ENCODE measurements at regions not wholly inside any gene's neighbourhood (a gene's known extent, or its start where the extent isn't known, plus 50 kb on each side); places are given as distances from the start of the nearest gene placed in this dataset.

GRCh38 chr2:144625226-144625625 lies 105.3 kb upstream of the ZEB2 start:
- peaks cover 3% of the 10 kb centered on the region for H3K27me3 Mint-ChIP-seq (ENCODE audit: insufficient read depth, low read depth, poor library complexity)
- H2AFZ ChIP-seq = no peak overlapping the region
- no peaks in the 10 kb centered on the region for H3K4me1 ChIP-seq (ENCODE audit: insufficient read depth)
- DNase-seq (ENCODE audit: low spot score) (no peak), ATAC-seq (no peak)
- H3K27ac Mint-ChIP-seq = no peak overlapping the region
- peaks cover 11% of the 10 kb centered on the region; the same call in 2 of the 3 replicates for H3K9me3 Mint-ChIP-seq
- H3K36me3 ChIP-seq (ENCODE audit: insufficient read depth) = no peaks in the 10 kb centered on the region
- TF ChIP-seq CTCF (conservative IDR thresholded peaks at IDR 0.05; ENCODE audit: low read depth in 2 of 2) (no peak), EZH2phosphoT487 (IDR thresholded peaks at IDR 0.05; ENCODE audit: unreplicated experiment) (no peak)
- H3K4me1 Mint-ChIP-seq = peaks cover 17% of the 10 kb centered on the region
- H3K9me2 ChIP-seq (ENCODE audit: insufficient read depth) = peaks cover 7% of the 10 kb centered on the region; the same call in 1 of the 2 replicates
- H3K27me3 ChIP-seq (ENCODE audit: insufficient read depth) = no peaks in the 10 kb centered on the region
- H3K36me3 Mint-ChIP-seq (ENCODE audit: low read depth) = peaks cover 10% of the 10 kb centered on the region; the same call in 2 of the 3 replicates
- no peak overlapping the region for H3K4me3 ChIP-seq
- H3K79me2 ChIP-seq (replicated peaks; ENCODE audit: insufficient read depth) = no peaks in the 10 kb centered on the region
- no peak overlapping the region for H3K4me3 Mint-ChIP-seq
- H4K20me1 ChIP-seq (replicated peaks; ENCODE audit: insufficient read depth) = no peaks in the 10 kb centered on the region
- no peaks in the 10 kb centered on the region for H3F3A ChIP-seq (replicated peaks; ENCODE audit: low read depth)
- no peak overlapping the region for H3K4me2 ChIP-seq
- H3K27ac ChIP-seq (ENCODE audit: low read depth) = no peak overlapping the region

- peaks cover 11% of the 10 kb centered on the region; the same call in 2 of the 3 replicates for H3K9me3 Mint-ChIP-seq
- Histone ChIP-seq H3F3A (replicated peaks; ENCODE audit: low read depth) (no peaks in the 10 kb centered on the region), H4K20me1 (replicated peaks; ENCODE audit: insufficient read depth) (no peaks in the 10 kb centered on the region), H2AFZ (no peak overlapping the region), H3K36me3 (ENCODE audit: insufficient read depth) (no peaks in the 10 kb centered on the region), H3K79me2 (replicated peaks; ENCODE audit: insufficient read depth) (no peaks in the 10 kb centered on the region), H3K27ac (ENCODE audit: low read depth) (no peak overlapping the region), H3K4me2 (no peak overlapping the region), H3K4me3 (no peak overlapping the region), H3K4me1 (ENCODE audit: insufficient read depth) (no peaks in the 10 kb centered on the region), H3K9me2 (ENCODE audit: insufficient read depth) (peaks cover 7% of the 10 kb centered on the region; the same call in 1 of the 2 replicates), H3K27me3 (ENCODE audit: insufficient read depth) (no peaks in the 10 kb centered on the region)
- peaks cover 3% of the 10 kb centered on the region for H3K27me3 Mint-ChIP-seq (ENCODE audit: insufficient read depth, low read depth, poor library complexity)
- no peak for DNase-seq (ENCODE audit: low spot score)
- peaks cover 17% of the 10 kb centered on the region for H3K4me1 Mint-ChIP-seq
- H3K36me3 Mint-ChIP-seq (ENCODE audit: low read depth) = peaks cover 10% of the 10 kb centered on the region; the same call in 2 of the 3 replicates
- no peak overlapping the region for H3K27ac Mint-ChIP-seq
- ATAC-seq = no peak
- no peak overlapping the region for H3K4me3 Mint-ChIP-seq
- TF ChIP-seq EZH2 (IDR thresholded peaks at IDR 0.05; ENCODE audit: low read depth, unreplicated experiment) (no peak), EZH2phosphoT487 (IDR thresholded peaks at IDR 0.05; ENCODE audit: unreplicated experiment) (no peak), CREB1 (CRISPR knock-in tag; IDR thresholded peaks at IDR 0.05; ENCODE audit: low read depth) (no peak), NANOG (IDR thresholded peaks at IDR 0.05; ENCODE audit: borderline replicate concordance) (no peak), ZNF462 (CRISPR knock-in tag; IDR thresholded peaks at IDR 0.05) (no peak), ETS1 (IDR thresholded peaks at IDR 0.05) (no peak), ZNF331 (CRISPR knock-in tag; IDR thresholded peaks at IDR 0.05; ENCODE audit: low read depth) (no peak)
- TF ChIP-seq, protein P1, sequence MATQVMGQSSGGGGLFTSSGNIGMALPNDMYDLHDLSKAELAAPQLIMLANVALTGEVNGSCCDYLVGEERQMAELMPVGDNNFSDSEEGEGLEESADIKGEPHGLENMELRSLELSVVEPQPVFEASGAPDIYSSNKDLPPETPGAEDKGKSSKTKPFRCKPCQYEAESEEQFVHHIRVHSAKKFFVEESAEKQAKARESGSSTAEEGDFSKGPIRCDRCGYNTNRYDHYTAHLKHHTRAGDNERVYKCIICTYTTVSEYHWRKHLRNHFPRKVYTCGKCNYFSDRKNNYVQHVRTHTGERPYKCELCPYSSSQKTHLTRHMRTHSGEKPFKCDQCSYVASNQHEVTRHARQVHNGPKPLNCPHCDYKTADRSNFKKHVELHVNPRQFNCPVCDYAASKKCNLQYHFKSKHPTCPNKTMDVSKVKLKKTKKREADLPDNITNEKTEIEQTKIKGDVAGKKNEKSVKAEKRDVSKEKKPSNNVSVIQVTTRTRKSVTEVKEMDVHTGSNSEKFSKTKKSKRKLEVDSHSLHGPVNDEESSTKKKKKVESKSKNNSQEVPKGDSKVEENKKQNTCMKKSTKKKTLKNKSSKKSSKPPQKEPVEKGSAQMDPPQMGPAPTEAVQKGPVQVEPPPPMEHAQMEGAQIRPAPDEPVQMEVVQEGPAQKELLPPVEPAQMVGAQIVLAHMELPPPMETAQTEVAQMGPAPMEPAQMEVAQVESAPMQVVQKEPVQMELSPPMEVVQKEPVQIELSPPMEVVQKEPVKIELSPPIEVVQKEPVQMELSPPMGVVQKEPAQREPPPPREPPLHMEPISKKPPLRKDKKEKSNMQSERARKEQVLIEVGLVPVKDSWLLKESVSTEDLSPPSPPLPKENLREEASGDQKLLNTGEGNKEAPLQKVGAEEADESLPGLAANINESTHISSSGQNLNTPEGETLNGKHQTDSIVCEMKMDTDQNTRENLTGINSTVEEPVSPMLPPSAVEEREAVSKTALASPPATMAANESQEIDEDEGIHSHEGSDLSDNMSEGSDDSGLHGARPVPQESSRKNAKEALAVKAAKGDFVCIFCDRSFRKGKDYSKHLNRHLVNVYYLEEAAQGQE (IDR thresholded peaks at IDR 0.05; ENCODE audit: unreplicated experiment) = no peak
Measured at GRCh38 chr2:144624451-144624850, 104.5 kb upstream of the ZEB2 start.

Measured in GM23338 (cell line).